Kidney epithelial cell (primary cell): ENCODE measurements at regions not wholly inside any gene's neighbourhood (a gene's known extent, or its start where the extent isn't known, plus 50 kb on each side); places are given as distances from the start of the nearest gene placed in this dataset.

Experiments used
- DNase-seq: peaks from one replicate; pipeline ENCODE4 v3.0.0-alpha.2; 2010; ENCODE audit warnings: low read depth
- H3K27me3 ChIP-seq: 2 replicates; pipeline ENCODE4 v1.6.0; 2011; ENCODE audit warnings: low read length; ENCODE audit not compliant: control insufficient read depth, insufficient read depth
- H3K36me3 ChIP-seq: 2 replicates; pipeline ENCODE4 v1.5.1; 2011; ENCODE audit warnings: low read length; ENCODE audit not compliant: control insufficient read depth, insufficient read depth
- H3K4me3 ChIP-seq: 2 replicates; pipeline ENCODE4 v1.5.1; 2011; ENCODE audit warnings: low read depth, mild to moderate bottlenecking, control low read depth, low read length
- CTCF ChIP-seq: IDR thresholded peaks from 2 replicates; pipeline ENCODE4 v1.5.1; 2011; ENCODE audit warnings: mild to moderate bottlenecking, moderate library complexity, low read length, control low read depth, inconsistent platforms; ENCODE audit not compliant: insufficient read depth, poor library complexity, severe bottlenecking

- no peak for TF ChIP-seq CTCF
- no peak for DNase-seq
- H3K4me3 ChIP-seq: no peak overlapping the region
- no peaks in the 10 kb centered on the region for H3K27me3 ChIP-seq
- H3K36me3 ChIP-seq: no peaks in the 10 kb centered on the region
Observed at GRCh38 chr4:136369073-136369472, 1163.2 kb downstream of the PCDH18 start.

- H3K27me3 ChIP-seq: no peaks in the 10 kb centered on the region
- DNase-seq: no peak
- no peaks in the 10 kb centered on the region for H3K36me3 ChIP-seq
- TF ChIP-seq CTCF: no peak
- H3K4me3 ChIP-seq: no peak overlapping the region
Observed at GRCh38 chr4:136357556-136357955, 1174.7 kb downstream of the PCDH18 start.

DNA sequence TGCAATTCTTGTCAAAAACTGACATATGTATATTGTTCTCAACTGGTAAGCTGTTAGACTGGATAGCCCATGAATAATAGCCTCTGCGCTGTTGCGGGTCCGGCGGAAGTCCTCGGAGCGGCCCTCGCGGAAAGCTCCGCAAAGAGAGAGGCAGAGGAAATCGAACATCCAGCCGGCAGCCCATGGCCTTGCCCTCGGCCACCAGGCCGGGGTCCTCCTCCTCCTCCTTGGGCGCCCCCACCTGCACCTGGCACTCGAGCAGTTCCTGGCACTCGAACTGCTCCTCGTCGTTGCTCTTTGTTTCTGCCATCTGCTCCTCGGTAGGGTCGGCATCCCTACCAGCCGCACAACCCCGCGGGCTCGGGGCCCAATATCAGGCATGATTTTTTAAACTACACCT lies 1176.3 kb downstream of the PCDH18 start:
- TF ChIP-seq CTCF: no peak
- Histone ChIP-seq H3K4me3 (no peak overlapping the region), H3K27me3 (no peaks in the 10 kb centered on the region), H3K36me3 (no peaks in the 10 kb centered on the region)
- no peak for DNase-seq

DNA sequence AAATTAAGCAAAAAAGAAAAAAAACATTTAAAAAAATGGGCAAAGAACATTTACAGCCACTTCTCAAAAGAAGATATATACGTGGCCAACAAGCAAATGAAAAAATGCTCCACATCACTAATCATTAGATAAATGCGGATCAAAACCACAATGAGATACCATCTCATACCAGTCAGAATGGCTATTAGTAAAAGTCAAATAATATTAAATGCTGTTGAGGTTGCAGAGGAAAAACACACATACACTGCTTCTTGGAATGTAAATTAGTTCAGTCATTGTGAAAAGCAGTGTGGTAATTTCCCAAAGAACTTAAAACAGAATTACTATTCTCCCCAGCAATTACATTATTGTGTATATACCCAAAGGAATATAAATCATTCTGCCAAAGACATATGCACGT lies 1189.0 kb downstream of the PCDH18 start:
- TF ChIP-seq CTCF: no peak
- DNase-seq: no peak
- Histone ChIP-seq H3K4me3 (no peak overlapping the region), H3K27me3 (no peaks in the 10 kb centered on the region), H3K36me3 (no peaks in the 10 kb centered on the region)

- TF ChIP-seq CTCF: no peak
- no peaks in the 10 kb centered on the region for H3K27me3 ChIP-seq
- DNase-seq: no peak
- no peaks in the 10 kb centered on the region for H3K36me3 ChIP-seq
- no peak overlapping the region for H3K4me3 ChIP-seq
Observed at GRCh38 chr4:136342666-136343065, 1189.6 kb downstream of the PCDH18 start.

GRCh38 chr4:136337216-136337615 lies 1195.1 kb downstream of the PCDH18 start:
- Histone ChIP-seq H3K27me3 (no peaks in the 10 kb centered on the region), H3K4me3 (no peak overlapping the region), H3K36me3 (no peaks in the 10 kb centered on the region)
- no peak for TF ChIP-seq CTCF
- DNase-seq: no peak
